ENCODE measurements at regions not wholly inside any gene's neighbourhood (a gene's known extent, or its start where the extent isn't known, plus 50 kb on each side); places are given as distances from the start of the nearest gene placed in this dataset.
"Not testable (repeated sequence)": the region's sequence is repeated elsewhere in the genome, so short reads cannot be mapped to it uniquely, and the experiment has no call there.

DNA sequence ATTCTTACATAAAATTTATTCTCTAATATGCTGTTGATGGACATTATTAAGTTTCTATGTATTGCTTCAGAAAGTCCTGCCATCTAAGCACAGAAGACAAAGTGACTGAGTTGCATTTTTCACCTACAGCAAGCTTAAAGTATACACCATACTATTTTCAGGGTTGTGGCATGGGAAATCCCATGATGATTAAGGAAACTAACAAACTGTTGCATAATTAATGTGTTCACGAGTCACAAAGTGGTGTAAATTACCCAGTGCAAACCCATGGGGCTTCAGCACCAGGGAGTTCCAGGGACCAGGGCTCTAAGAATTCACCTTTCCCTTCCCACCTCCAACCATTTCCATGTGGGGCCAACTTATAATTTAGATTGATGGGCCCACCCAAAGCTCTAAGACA lies 81.9 kb upstream of the NR5A2 start:
- peaks cover 57% of the 10 kb centered on the region for H3K27me3 Mint-ChIP-seq (ENCODE audit: low read depth)

GRCh38 chr1:199946305-199947155 lies 81.0 kb upstream of the NR5A2 start:
- Mint-ChIP-seq H3K4me1 (ENCODE audit: low read depth) (peaks cover 6% of the 10 kb centered on the region), H3K27me3 (ENCODE audit: low read depth) (peaks cover 50% of the 10 kb centered on the region), H3K36me3 (ENCODE audit: low read depth) (no peaks in the 10 kb centered on the region), H3K9me3 (no peaks in the 10 kb centered on the region), H3K4me3 (no peak overlapping the region), H3K27ac (no peak overlapping the region)

More for the DNA sequence above, 81.9 kb upstream of the NR5A2 start:
- H3K36me3 Mint-ChIP-seq (ENCODE audit: low read depth) = no peaks in the 10 kb centered on the region
- H3K27ac Mint-ChIP-seq = no peak overlapping the region
- H3K4me3 Mint-ChIP-seq = no peak overlapping the region
- peaks cover 12% of the 10 kb centered on the region for H3K4me1 Mint-ChIP-seq (ENCODE audit: low read depth)
- H3K9me3 Mint-ChIP-seq = no peaks in the 10 kb centered on the region

GRCh38 chr1:199948587-199949280 lies 78.8 kb upstream of the NR5A2 start:
- Mint-ChIP-seq H3K36me3 (ENCODE audit: low read depth) (no peaks in the 10 kb centered on the region), H3K4me1 (ENCODE audit: low read depth) (peaks cover 1% of the 10 kb centered on the region), H3K9me3 (no peaks in the 10 kb centered on the region), H3K27ac (no peak overlapping the region), H3K27me3 (ENCODE audit: low read depth) (peaks cover 48% of the 10 kb centered on the region), H3K4me3 (no peak overlapping the region)

DNA sequence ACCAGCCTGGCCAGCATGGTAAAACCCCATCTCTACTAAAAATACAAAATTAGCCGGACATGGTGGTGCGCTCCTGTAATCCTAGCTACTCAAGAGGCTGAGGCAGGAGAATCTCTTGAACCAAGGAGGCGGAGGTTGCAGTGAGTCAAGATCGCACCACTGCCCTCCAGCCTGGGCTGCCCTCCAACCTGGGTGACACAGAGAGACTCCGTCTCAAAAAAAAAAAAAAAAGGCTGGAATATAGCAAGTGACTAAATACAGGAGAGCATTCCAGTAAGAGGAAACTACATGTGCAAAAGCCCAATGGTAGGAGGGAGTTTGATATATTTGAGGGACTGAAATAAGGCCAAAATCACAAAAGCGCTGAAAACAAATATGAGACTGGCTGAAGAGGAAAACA lies 76.5 kb upstream of the NR5A2 start:
- not testable (repeated sequence) for H3K36me3 Mint-ChIP-seq (ENCODE audit: low read depth); H3K27ac Mint-ChIP-seq; H3K4me1 Mint-ChIP-seq (ENCODE audit: low read depth); H3K9me3 Mint-ChIP-seq; H3K4me3 Mint-ChIP-seq
- H3K27me3 Mint-ChIP-seq (ENCODE audit: low read depth) = peaks cover 34% of the 10 kb centered on the region

DNA sequence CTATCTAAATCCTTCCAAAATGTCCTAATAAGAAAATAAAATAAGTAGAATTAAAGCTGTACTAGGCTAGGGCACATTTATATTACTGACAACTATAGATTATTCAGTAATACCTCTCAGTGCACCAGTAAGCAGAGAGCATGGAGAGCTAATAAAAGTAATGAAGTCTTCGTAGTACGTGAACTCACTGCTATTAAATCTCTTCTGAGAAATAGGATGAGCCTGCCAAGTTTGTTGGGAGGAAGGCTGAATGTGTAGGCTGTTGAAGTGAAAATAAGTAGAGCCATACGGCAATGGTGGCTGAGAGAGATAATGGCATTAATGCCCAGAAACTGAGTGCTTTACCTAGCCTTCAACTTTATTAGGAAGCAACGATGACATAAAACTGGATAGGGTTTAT lies 73.9 kb upstream of the NR5A2 start:
- H3K9me3 Mint-ChIP-seq = no peaks in the 10 kb centered on the region
- H3K36me3 Mint-ChIP-seq (ENCODE audit: low read depth) = no peaks in the 10 kb centered on the region

DNA sequence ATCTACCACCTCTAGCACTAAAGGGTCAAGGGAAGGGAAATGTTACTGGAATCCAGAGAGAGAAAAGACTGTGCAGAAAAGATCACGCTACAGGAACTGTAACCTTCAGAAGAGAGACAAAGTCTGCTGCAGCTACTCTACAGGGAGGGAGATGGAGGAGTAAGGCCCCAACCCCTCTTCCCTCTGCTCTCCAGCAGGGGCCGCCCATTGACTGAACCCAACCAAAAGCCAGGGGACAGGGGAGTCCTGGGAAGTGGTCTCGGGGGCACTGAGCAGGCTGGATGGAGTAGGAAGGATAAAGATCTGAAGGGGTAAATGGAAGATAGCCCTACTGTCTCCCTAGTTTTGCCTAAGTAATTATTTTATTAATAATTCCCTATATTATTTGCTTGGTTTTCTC lies 72.8 kb upstream of the NR5A2 start:
- Mint-ChIP-seq H3K4me1 (ENCODE audit: low read depth) (no peaks in the 10 kb centered on the region), H3K27me3 (ENCODE audit: low read depth) (peaks cover 22% of the 10 kb centered on the region), H3K4me3 (no peak overlapping the region), H3K36me3 (ENCODE audit: low read depth) (no peaks in the 10 kb centered on the region), H3K9me3 (no peaks in the 10 kb centered on the region), H3K27ac (no peak overlapping the region)

More for the DNA sequence above, 73.9 kb upstream of the NR5A2 start:
- H3K4me1 Mint-ChIP-seq (ENCODE audit: low read depth) = peaks cover 1% of the 10 kb centered on the region
- no peak overlapping the region for H3K27ac Mint-ChIP-seq
- H3K4me3 Mint-ChIP-seq = no peak overlapping the region
- H3K27me3 Mint-ChIP-seq (ENCODE audit: low read depth) = peaks cover 22% of the 10 kb centered on the region

DNA sequence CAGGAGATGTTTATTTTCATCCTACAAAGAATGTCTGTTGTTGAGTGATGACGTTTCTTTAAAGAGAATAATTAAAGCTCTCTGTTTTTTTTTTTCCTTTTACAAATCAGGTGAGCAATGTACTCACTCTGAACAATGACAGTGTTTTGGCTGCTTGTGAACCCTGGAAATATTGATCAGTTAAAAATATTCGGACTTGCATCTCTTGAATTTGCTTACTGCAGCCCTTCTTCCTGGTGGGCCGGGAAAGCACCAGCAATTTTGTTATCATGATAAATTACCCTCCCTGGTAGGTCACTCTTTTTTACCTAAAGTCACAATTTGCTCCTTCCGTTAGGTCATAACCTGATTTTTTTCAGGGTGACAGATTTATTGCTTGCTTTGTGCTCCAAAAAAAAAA lies 72.3 kb upstream of the NR5A2 start:
- Mint-ChIP-seq H3K27ac (no peak overlapping the region), H3K4me3 (no peak overlapping the region), H3K4me1 (ENCODE audit: low read depth) (no peaks in the 10 kb centered on the region), H3K36me3 (ENCODE audit: low read depth) (no peaks in the 10 kb centered on the region), H3K27me3 (ENCODE audit: low read depth) (peaks cover 22% of the 10 kb centered on the region), H3K9me3 (no peaks in the 10 kb centered on the region)

DNA sequence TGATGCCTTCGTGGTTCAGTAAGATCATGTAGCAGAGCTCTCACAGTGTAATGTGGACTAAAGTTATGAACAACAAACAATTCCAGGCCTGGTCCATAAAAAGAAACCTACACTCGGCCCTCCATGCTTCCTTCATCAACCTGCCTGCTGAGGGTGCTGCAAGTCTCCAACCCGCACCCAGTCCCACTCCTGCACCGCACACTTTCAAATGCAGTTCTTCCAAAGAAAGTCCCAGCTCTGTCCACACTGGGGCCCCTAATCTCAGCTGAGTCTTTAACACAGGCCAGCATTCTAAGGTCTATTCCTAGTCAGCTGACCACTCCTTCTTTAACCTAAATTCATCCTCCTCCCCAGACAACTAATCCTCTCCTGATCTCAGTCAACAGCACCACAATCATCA lies 71.5 kb upstream of the NR5A2 start:
- Mint-ChIP-seq H3K36me3 (ENCODE audit: low read depth) (no peaks in the 10 kb centered on the region), H3K4me1 (ENCODE audit: low read depth) (no peaks in the 10 kb centered on the region), H3K4me3 (no peak overlapping the region), H3K27ac (no peak overlapping the region), H3K9me3 (no peaks in the 10 kb centered on the region), H3K27me3 (ENCODE audit: low read depth) (peaks cover 22% of the 10 kb centered on the region)

GRCh38 chr1:199959033-199959774 lies 68.3 kb upstream of the NR5A2 start:
- H3K27ac Mint-ChIP-seq = no peak overlapping the region
- H3K27me3 Mint-ChIP-seq (ENCODE audit: low read depth) = peaks cover 14% of the 10 kb centered on the region
- H3K9me3 Mint-ChIP-seq = no peaks in the 10 kb centered on the region
- no peaks in the 10 kb centered on the region for H3K4me1 Mint-ChIP-seq (ENCODE audit: low read depth)
- H3K4me3 Mint-ChIP-seq = no peak overlapping the region
- no peaks in the 10 kb centered on the region for H3K36me3 Mint-ChIP-seq (ENCODE audit: low read depth)

GRCh38 chr1:199959775-199960110 lies 67.8 kb upstream of the NR5A2 start:
- no peak overlapping the region for H3K27ac Mint-ChIP-seq
- no peaks in the 10 kb centered on the region for H3K36me3 Mint-ChIP-seq (ENCODE audit: low read depth)
- no peaks in the 10 kb centered on the region for H3K4me1 Mint-ChIP-seq (ENCODE audit: low read depth)
- H3K27me3 Mint-ChIP-seq (ENCODE audit: low read depth) = peaks cover 11% of the 10 kb centered on the region
- no peaks in the 10 kb centered on the region for H3K9me3 Mint-ChIP-seq
- no peak overlapping the region for H3K4me3 Mint-ChIP-seq

DNA sequence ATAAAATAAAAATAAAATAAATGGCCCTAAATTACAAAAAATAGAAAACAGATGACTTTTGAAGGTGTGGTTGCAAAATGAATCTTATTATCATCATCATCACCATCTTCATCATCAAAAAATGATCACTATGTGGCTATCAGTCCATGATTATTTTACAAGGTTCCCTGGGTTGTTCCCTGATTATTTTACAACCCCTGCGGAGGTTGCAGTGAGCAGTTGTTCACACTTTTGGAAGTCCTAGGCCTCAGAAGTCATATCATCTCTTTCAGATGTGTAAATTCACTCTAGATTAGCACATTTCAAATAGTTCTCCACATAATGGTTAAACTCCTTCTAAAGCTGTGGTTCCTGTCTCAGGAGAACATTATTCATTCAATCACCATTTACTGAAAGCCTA lies 57.4 kb upstream of the NR5A2 start:
- no peaks in the 10 kb centered on the region for H3K9me3 Mint-ChIP-seq
- H3K36me3 Mint-ChIP-seq (ENCODE audit: low read depth) = no peaks in the 10 kb centered on the region
- H3K27ac Mint-ChIP-seq = no peak overlapping the region
- no peak overlapping the region for H3K4me3 Mint-ChIP-seq
- H3K4me1 Mint-ChIP-seq (ENCODE audit: low read depth) = no peaks in the 10 kb centered on the region
- peaks cover 14% of the 10 kb centered on the region for H3K27me3 Mint-ChIP-seq (ENCODE audit: low read depth)

GRCh38 chr1:199976496-199977144 lies 50.9 kb upstream of the NR5A2 start:
- Mint-ChIP-seq H3K4me3 (no peak overlapping the region), H3K4me1 (ENCODE audit: low read depth) (no peaks in the 10 kb centered on the region), H3K27ac (no peak overlapping the region), H3K9me3 (no peaks in the 10 kb centered on the region), H3K36me3 (ENCODE audit: low read depth) (no peaks in the 10 kb centered on the region), H3K27me3 (ENCODE audit: low read depth) (peaks cover 20% of the 10 kb centered on the region)
